SIG-M5 treated with dmso at 0.1 percent for 504 hours (cell line): ENCODE measurements at regions not wholly inside any gene's neighbourhood (a gene's known extent, or its start where the extent isn't known, plus 50 kb on each side); places are given as distances from the start of the nearest gene placed in this dataset.
"Not testable (repeated sequence)": the region's sequence is repeated elsewhere in the genome, so short reads cannot be mapped to it uniquely, and the experiment has no call there.

Experiments used
- DNase-seq: peaks from one replicate; lab custom pipeline; 2025; ENCODE audit not compliant: unreplicated experiment; lab: John Stamatoyannopoulos, UW

DNA sequence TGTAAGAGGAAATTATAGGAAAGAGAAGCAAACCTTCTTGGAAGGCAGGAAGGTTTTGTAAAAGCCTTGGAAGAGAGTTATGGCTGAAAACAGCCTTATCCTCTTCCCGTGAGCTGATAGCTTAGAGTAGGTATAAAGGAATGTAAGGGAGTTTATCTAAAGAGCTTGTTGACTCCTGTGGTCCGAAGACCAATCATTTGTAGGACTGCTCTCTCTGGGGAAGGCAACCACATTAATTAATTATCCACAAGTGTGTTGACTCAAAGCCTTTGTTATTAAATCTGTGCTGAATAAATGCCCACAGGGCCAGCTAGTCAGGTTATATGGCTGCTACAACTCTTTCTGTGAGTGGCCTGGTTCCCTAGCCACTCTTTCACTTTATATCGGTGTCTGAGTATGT, 452.1 kb upstream of the RASGRP1 start:
- DNase-seq: no peak

DNA sequence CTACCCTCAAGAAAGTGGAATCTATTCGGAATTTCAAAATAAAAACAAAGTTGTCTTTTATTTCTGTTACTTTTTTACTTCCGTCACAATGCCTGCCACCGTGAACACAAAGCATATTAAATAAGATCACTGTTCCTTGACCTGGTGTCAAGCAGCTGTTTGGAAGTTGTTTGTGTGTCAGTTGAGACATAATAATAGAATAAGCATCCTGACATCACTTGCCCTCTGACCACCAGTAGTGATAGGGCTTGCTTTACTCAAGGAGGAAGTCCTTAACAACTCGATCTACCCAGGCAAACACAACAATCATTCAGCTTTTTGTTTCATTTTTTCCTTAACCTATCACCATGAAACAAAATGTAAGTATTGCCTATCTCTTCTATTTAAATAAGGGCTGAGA, 454.4 kb upstream of the RASGRP1 start:
- DNase-seq: no peak

DNA sequence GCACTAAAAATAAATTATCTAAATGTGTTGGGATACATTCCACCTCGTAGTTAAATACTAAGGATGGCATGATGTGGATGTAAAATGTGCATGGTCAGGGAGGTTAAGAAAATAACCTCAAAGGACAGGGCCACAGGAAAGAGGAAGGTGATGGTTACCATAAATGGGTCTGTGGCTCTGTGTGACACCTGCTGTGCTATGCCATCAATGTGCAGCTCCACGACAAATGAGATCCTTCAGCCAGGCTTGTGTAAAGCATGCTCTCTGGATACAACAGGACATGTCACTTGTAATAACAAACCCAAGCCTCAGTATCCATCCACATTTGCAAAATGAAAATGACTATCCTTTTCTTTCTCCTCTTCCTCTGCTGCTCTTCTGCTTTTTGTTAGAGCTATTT, 456.7 kb upstream of the RASGRP1 start:
- no peak for DNase-seq

DNA sequence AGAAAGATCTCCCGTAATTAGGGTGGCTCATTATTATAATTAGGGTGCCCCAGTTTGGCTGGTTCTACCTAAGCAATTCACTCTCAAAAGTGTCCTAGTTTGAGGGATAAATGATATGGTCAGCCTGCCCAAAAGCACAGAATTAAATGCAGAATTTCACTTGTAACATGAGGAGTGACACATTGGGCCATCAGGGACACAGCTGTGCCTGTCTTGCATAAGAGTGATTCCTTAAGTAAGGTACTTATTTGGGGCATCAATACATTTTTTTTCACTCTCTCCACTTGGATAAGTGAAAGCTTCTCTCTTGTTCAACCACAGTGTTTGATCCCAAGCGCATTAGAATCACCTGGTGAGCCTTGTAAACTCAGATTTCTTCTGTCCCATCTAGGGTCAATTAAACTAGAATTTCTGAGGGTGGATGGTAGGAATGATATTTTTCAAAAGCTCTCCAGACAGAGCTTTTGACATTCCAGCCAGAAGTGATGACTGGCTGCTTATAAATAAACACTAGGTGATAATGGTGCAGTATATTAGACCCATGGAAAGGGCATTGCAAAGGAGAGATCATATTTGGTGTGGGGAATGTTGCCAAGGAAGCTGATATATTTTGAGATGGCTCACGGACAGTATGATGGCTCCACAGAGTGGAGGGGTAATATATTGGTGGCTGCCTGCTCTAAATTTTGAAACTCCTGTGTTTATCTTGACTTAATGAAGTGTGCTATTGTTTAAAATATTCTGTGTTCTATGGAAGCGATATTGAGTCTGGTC, 458.1 kb upstream of the RASGRP1 start:
- no peak for DNase-seq

DNA sequence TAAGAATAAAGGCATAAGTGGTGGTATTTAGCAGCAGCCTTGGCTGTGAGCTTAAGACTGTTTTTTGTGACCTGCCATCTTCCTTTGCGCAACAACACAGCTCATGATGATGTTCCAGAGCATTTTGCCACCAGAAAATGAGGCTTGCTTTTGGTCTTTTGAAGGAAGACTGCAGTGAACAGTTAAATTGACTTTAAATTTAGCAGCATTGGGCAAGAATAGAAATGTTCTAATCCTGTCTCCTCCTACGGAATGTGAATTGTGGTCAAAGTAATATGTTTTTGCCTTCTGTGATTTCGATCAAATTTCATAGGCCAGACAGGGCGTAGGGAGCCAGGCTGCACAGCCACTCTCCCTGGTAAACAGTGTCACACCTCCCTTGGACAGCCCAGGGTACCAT, 460.7 kb upstream of the RASGRP1 start:
- DNase-seq: no peak

DNA sequence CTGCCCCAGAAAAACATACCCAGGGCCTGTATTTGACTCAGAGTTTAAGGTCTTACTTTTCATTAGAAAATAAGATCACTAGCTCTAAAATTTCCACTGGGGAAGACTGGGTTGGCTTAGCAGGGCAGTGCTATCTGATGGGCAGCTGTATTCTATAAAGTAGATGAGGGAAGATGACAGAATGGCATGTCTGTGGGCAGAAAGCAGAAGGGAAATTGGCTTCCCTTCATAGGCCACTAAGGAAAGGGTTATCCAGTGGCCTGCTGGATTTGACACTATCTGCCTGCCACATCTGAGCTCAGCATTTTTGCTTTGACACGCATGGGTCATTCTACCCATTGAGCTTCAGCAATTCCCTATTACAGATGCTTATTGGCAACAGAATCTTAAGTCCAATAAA, 461.3 kb upstream of the RASGRP1 start:
- no peak for DNase-seq

DNA sequence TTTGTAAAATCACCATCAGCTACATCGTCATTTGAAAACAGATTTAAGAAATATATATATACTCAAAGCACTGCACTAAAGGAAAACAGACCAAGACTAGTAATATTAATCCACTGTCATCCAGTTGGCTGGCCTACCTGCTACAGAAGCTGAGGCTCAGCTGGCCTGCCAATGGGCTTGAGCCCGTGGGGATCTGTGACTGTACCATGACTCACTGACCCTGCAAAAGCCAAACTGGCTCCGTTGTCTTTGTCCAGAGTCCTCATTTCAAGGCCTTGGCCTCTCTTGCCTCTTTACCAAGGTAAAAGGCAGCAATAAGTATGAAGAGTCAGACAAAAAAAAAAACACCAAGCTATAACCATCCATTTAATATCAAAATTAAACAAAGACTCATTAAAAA, 463.5 kb upstream of the RASGRP1 start:
- DNase-seq: no peak

DNA sequence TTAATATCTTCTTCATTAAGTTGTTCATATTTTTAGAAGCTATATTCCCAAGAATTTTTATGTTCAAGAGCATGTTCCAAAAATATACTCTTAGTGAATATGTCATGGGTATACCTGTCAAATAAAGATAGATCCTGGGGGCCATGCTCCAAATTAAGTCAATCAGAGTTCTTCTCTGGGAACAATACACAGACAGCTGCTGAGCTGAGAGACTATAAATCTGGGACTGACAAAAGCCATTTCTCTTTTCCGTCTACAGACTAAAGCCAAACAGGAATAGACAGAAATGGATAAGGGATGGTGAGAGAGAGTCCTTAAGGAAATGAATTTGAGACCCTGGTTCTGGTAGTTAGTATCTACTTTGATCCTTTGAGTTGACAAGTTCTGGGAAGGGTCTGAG, 465.1 kb upstream of the RASGRP1 start:
- DNase-seq: no peak

DNA sequence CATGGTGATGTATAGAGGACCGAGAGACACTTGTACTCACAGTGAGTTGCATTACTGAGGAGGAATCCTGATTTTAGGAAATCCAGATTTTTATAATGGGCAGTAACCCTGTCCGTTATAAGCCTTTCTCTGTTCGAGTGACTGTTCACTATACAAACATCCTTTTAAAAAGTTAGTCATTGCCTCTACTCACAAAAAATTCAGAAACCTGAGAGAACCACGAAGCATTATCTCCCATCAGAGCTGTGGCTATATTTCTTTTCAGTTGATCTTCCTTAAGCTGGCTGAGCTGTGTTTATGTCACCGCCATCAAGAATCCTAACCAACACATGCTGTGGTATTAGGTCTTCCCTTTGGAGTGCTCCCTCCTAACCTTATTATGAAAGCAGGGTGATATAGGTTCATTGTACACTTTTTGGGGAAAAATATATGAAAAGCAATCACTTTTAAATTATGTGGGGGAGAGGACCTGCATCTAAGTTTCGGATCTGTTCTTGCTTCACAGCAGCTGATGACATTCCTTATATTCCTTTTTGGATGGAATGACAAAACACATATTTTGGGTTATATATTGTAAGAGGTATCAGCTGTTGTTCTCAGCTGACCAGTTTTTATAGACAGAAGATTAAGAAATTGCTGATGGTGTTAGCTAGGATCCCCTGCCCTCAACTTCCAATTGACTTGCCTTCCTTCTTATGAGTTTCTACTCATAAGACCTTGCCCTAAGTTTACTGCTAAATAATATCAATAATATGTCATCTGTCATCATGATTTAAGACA, 465.9 kb upstream of the RASGRP1 start:
- DNase-seq: no peak

DNA sequence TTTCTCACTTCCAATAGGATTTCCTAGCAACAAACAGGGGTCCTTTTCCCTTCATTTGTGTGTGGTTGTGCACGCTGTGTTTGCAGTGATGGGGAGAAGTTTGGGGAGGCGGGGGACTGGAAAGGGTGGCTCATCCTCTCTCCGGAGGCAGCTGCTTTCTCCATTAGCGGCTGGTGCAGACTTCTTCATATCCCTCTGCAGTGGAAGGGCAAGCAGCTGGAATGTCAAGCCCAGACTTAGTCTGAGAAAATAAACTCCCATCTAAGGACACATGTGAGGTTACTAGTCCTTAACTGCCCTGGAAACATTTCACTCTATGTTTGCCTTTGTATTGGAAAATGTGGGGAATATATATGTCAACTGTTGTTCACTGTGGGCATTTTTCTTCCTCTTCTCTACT, 467.0 kb upstream of the RASGRP1 start:
- no peak for DNase-seq

DNA sequence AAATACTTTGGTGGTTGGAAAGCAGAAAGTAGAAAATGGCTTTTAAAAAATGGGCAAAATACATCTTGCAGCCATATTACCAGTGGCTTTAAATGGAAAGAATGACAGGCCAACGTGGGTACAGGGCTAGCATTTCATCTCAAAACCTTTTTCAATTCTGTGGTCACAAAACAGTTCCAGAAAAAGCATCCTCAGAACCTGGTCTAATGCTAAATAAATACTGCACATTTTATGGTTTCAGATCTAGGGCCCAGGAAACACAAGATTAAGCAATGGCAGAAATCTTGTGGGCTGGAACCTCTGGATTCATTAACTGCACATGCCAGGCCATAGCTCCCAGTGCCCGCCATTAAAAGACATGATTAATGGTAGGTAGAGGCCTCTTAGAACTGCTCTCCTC, 470.2 kb upstream of the RASGRP1 start:
- no peak for DNase-seq

DNA sequence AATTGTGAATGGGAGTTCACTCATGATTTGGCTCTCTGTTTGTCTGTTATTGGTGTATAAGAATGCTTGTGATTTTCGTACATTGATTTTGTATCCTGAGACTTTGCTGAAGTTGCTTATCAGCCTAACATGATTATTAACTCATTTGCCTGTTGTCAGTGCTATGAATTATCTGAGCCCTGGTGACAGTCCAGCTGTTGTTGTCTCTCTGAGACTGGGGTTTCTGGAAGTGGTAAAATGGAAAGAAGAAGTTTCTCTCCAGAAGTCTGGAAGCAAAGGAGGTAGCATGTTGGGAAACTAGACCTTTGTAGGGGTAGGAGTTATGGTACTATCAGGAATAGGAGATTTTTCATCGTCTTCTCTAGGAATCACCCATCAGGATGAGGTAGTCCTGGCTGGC, 473.0 kb upstream of the RASGRP1 start:
- not testable (repeated sequence) for DNase-seq

DNA sequence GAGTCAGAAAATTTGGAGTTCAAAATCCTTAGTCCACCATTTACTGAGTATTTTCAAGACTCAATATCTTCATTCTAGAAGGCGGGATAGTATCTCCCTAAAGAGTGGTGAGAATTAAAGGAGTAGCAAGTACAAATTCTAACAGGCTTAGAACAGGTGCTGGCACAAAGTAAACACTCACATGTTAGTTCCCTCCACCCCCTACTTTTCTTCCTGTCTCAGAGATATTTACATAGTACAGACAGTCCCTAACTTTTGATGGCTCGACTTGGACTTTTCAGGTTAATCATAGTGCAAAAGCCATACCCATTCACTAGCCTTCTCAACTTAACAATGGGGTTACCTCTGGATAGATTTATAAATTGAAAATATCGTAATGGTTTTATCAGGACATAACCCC, 476.2 kb upstream of the RASGRP1 start:
- DNase-seq: no peak

DNA sequence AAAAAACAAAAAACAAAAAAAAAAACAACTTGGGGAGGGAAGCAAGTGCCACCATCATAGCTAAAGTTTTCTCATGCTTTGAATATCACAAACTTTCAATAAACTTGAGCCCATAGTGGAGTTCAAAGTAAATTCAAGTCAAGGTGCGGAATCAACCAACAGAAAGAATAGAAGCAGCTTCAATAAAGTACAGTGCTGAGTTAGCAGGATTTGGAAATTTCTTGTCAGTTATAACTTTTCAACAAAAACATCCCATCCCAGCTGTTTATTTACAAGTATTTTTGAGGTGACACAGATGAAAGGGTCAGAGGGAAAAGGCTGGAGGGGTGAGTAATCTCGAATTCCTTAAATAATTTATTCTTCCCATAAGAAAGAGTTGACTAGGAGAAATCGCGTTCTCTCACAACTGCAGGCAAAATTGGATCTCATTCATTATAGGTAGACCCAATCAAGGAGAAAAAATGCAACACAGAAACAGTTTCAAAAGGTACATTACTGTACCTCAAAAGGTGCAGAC, 477.4 kb upstream of the RASGRP1 start:
- DNase-seq: no peak

DNA sequence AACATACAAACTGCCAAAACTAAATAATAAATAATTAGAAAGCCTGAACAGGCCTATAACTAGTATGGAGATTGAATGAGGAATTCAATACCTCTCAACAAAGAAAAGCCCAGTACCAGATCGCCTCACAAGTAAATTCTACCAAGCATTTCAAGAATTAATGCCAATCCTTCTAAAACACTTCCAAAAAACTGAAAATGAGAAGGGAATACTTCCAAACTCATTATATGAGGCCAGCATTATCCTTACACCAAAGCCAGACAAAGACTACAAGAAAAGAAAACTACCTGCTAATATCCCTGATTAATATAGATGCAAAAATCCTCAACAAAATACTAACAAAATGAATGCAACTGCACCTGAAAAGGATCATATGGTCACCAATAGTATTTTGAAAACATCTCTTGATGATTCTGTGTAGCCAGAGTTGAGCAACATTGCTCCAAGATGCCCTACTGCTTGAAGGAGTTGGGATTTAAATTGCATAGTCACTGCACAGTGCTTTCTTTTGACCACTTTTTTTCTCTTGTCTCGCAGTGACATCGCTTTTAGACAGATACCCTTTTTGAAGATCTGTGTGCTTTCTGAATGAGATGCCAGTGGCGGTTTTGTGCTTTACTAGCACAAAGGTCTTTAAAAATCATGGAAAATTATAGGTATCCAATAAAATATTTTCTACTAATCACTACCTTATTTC, 487.2 kb upstream of the RASGRP1 start:
- no peak for DNase-seq

DNA sequence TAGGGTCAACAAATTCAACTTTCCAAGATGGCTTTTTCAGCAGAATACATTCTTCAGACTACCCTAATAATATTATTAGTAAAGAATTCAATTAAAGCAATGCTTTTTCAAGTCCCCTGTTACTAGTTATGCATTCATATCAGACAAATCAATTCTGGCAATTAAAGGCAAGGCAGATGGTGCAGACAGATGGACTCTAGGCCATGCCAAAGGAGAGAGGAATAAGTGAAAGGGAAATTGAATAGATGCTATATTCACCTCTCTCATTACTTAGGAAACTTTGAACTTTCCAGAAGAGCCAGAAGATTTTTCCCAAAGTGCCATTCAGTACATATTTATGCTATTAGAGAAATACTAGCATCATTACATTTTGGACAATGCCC, 487.7 kb upstream of the RASGRP1 start:
- DNase-seq: no peak

DNA sequence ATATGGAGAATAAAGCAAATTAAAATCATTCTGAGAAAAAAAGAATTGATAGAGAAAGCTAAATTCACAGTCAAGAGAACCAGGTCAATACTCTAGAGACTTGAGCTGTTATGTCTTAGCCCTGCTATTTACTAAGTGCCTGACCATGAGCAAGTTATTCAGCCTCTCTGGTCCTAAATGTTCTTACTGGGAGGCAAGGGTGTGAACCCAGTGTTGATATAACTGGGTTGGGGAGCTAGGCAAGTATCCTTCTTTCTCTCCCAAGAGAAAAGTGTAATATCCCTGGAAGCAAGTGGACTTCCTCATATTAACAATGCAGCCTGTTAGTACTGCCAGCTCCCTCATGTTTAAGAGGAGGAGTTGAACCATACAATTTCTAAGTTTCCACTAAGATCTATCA, 488.9 kb upstream of the RASGRP1 start:
- no peak for DNase-seq

DNA sequence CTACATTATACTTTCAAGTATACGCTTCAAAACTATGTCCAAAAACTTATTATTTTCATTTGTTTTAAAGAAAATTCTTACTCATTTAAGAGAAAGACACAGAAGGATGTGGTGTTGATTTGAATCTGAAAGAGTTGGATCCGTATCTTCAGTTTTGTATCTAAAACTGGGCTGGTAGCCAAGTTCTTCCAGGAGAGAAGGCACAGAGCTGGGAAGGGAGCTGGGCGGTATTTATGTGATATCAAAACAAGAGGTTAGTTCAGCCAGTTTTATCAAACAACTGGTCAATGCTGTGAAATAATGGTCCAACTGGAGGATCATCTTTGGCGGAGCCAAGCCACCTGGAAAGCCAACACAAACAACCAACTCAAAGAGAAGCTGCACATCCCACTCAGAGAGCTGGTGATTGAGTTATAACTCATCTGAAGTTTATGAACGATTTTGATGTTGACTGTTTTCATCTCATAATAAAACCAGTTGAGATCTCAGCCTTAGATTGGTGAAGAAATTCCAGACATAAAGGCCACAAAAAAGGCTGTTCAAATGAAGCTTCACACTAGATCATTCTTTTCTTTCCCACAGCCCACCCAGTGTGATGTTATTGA, 489.6 kb upstream of the RASGRP1 start:
- no peak for DNase-seq

DNA sequence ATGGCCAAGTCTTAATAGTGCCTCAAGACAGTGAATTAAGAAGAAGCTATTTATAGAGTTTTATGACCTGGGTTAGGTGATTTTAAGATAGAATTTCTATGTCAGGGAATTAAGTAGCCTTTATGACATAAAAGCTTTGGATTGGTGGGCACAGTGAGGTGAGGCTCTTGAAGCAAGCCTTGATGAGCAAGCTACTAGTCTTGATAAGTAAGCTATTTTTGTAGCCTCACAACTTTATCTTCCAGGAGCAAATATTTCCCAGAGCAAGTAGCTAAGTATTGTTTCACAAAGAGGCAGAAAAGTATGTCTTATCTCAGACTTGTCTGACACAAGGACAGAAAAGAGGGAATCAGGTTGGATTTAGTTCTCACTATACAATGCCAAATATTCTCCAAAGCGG, 491.7 kb upstream of the RASGRP1 start:
- DNase-seq: no peak

DNA sequence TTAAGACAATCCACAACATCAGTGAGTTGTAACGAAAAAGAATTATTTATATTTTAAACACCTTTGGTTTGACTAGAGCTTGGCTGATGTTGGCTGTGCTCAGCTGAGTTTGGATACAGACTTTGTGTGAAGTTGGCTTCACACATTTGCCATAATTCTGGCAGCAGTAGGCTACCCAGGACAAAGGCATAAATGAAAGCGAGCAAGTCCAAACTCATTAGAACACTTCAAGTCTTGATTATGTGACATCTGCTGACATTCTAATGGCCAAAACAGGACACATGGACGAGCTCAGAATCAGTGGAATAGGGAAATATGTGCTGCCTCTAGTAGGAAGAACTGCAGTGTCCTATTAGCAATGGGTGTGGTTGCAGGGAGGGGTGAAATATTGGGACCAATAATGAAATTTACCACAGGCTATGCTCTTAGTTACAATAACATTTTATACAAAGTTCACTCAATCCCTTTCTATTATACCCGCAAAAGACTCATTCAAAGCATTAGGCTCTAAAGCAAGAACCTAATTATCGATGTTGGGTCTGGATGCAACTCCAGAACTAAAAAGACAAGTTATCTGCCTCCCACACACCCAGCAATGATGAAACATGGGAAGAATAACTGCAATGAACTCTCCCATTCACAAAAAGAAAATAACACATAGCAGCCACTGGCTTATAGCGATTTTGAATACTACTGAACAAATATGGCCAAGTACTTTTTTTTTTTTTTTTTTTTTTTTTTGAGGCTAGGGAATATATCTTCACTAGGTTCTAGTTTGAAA, 493.9 kb upstream of the RASGRP1 start:
- no peak for DNase-seq

DNA sequence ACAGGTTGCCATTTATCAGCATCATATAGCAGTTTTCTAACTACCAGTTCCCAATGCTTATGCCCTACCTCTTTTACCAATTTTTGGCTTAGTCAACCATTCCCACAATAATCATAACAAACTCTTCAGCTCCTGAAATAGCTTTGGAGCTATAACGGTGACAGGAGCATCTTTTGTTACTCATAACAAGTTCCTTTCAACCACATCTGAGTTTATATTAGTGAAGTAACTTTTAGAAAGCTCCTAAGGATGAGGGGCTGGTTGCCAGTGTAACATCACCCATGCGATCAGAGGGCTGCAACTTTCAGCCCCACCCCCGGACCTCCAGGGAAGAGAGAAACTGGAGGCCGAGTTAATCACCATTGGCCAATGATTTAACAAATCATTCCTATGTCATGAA, 495.3 kb upstream of the RASGRP1 start:
- DNase-seq: no peak
